SK-N-MC (cell line): ENCODE measurements at regions not wholly inside any gene's neighbourhood (a gene's known extent, or its start where the extent isn't known, plus 50 kb on each side); places are given as distances from the start of the nearest gene placed in this dataset.

Source experiments
- EZH2 ChIP-seq: fragments of 200-600 bp; sonication (generic); IDR thresholded peaks from one replicate; pipeline ENCODE4 v1.6.1; 2017; ENCODE audit warnings: antibody characterized with exemption
- POLR2AphosphoS5 ChIP-seq: IDR thresholded peaks from 2 replicates; pipeline ENCODE4 v1.6.1; 2012; ENCODE audit warnings: mild to moderate bottlenecking, low read depth, low read length, borderline replicate concordance

- TF ChIP-seq EZH2 (no peak), POLR2AphosphoS5 (no peak)
Measured at GRCh38 chr15:62894322-62895085, 148.0 kb upstream of the TPM1 start.
